ENCODE measurements at regions not wholly inside any gene's neighbourhood (a gene's known extent, or its start where the extent isn't known, plus 50 kb on each side); places are given as distances from the start of the nearest gene placed in this dataset.

DNA sequence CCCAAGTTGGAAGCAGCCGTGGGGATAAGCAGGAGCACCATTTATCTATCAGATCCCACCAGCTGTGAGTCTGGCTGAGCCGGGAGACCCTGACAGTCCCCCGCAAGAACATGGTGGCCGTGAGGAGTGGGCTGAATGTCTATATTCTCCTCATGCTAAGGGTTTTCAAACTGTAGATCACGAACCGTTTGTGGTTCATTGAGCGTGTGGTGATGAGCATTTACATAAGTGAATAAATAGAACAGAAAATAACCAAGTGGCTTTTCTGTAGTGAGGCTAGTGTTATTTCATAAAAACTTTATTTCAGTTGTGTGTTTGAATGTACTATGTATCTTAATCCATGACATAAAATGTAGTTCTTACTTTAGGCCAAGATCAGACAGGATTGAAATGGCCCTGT, 190.2 kb upstream of the APCDD1 start:
- no peak overlapping the region for H3K4me3 ChIP-seq (ENCODE audit: low read depth, low read length)
- DNase-seq (ENCODE audit: low read depth): no peak
- TF ChIP-seq, protein P1, sequence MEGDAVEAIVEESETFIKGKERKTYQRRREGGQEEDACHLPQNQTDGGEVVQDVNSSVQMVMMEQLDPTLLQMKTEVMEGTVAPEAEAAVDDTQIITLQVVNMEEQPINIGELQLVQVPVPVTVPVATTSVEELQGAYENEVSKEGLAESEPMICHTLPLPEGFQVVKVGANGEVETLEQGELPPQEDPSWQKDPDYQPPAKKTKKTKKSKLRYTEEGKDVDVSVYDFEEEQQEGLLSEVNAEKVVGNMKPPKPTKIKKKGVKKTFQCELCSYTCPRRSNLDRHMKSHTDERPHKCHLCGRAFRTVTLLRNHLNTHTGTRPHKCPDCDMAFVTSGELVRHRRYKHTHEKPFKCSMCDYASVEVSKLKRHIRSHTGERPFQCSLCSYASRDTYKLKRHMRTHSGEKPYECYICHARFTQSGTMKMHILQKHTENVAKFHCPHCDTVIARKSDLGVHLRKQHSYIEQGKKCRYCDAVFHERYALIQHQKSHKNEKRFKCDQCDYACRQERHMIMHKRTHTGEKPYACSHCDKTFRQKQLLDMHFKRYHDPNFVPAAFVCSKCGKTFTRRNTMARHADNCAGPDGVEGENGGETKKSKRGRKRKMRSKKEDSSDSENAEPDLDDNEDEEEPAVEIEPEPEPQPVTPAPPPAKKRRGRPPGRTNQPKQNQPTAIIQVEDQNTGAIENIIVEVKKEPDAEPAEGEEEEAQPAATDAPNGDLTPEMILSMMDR (conservative IDR thresholded peaks at IDR 0.05; ENCODE audit: low read depth, low read length): no peak

- TF ChIP-seq, protein P1 (conservative IDR thresholded peaks at IDR 0.05; ENCODE audit: low read depth, low read length): no peak
- DNase-seq (ENCODE audit: low read depth): no peak
- H3K4me3 ChIP-seq (ENCODE audit: low read depth, low read length): no peak overlapping the region
Measured at GRCh38 chr18:10265560-10266333, 188.7 kb upstream of the APCDD1 start.

GRCh38 chr18:10266334-10266590, 188.2 kb upstream of the APCDD1 start:
- H3K4me3 ChIP-seq (ENCODE audit: low read depth, low read length): no peak overlapping the region
- TF ChIP-seq, protein P1 (conservative IDR thresholded peaks at IDR 0.05; ENCODE audit: low read depth, low read length): no peak
- no peak for DNase-seq (ENCODE audit: low read depth)

DNA sequence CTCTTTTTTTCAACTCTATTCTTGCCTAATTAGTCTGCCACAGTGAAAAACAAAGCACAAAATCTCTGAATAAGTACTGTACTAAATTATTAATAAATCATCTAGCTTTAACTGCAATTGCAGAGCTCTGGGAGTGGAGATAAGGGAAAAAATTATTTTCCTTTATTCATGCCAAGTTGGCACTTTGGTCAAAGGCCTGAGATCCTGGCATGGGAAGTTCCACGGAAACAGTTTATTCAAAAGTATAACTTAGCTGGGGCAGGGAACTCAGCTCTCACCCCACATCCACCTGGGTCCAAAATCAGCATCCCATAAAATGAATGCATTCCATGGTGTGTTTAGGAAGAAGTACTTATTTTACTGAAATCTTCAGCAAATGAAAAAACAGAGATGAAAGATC, 185.2 kb upstream of the APCDD1 start:
- TF ChIP-seq, protein P1 (conservative IDR thresholded peaks at IDR 0.05; ENCODE audit: low read depth, low read length): no peak
- no peak for DNase-seq (ENCODE audit: low read depth)

GRCh38 chr18:10270151-10270571, 184.3 kb upstream of the APCDD1 start:
- DNase-seq (ENCODE audit: low read depth): peak; percentile 46
- TF ChIP-seq, protein P1 (conservative IDR thresholded peaks at IDR 0.05; ENCODE audit: low read depth, low read length): no peak
- no peak overlapping the region for H3K4me3 ChIP-seq (ENCODE audit: low read depth, low read length)

More for the DNA sequence above, 185.2 kb upstream of the APCDD1 start:
- no peak overlapping the region for H3K4me3 ChIP-seq (ENCODE audit: low read depth, low read length)

DNA sequence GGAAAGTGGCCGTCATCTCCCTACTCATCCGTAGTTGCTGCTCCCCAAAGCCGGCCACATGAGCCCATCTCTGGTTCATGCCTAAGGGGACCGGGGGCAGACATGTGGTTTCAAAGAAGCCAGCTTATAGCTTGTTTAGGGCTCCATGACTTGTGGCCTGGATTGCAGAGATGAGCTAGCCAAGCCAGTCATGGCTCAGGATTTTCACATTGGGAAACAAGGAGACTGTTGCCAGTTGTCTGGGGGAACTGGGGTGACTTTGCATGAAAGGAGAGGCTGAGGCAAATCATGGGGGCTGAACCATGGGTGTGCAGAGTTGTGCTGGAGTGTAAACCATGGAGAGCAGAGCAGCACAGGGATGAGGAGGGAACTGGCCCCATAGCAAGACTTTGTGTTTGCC, 183.0 kb upstream of the APCDD1 start:
- DNase-seq (ENCODE audit: low read depth): no peak
- TF ChIP-seq, protein P1 (conservative IDR thresholded peaks at IDR 0.05; ENCODE audit: low read depth, low read length): no peak

GRCh38 chr18:10274301-10274700, 180.1 kb upstream of the APCDD1 start:
- H3K4me3 ChIP-seq (ENCODE audit: low read depth, low read length): no peak overlapping the region
- TF ChIP-seq, protein P1 (conservative IDR thresholded peaks at IDR 0.05; ENCODE audit: low read depth, low read length): no peak
- peak; percentile 8 for DNase-seq (ENCODE audit: low read depth)

More for the DNA sequence above, 183.0 kb upstream of the APCDD1 start:
- H3K4me3 ChIP-seq (ENCODE audit: low read depth, low read length): no peak overlapping the region

All from choroid plexus epithelial cell (primary cell).